Endothelial cell of umbilical vein (primary cell): ENCODE measurements at regions not wholly inside any gene's neighbourhood (a gene's known extent, or its start where the extent isn't known, plus 50 kb on each side); places are given as distances from the start of the nearest gene placed in this dataset.

Source experiments
- BruUV-seq: library from RNA; stranded (reverse); fragments of 400-500 nt; replicated peaks from 2 replicates; lab custom pipeline; 2021; lab: Mats Ljungman, UMichigan
- CTCF ChIA-PET: fragments of 300-600, 350-600 bp; sonication (Branson Sonifier 250); formaldehyde crosslinking; loops from one replicate; lab custom pipeline; 2021; ENCODE audit warnings: antibody characterized with exemption, inconsistent platforms; lab: Charles Lee
- POLR2A ChIA-PET: fragments of 300-600, 350-600 bp; sonication (Branson Sonifier 250); formaldehyde crosslinking; loops from one replicate; lab custom pipeline; 2021; ENCODE audit warnings: antibody characterized with exemption, inconsistent platforms; lab: Charles Lee
- DNase-seq: peaks from one replicate; pipeline ENCODE4 v3.0.0-alpha.2; 2011; ENCODE audit warnings: low read depth, low spot score
- FAIRE-seq: peaks from 2 replicates; lab custom pipeline; 2011; peaks lifted over from hg19 to GRCh38; lab: Jason Lieb, UNC
- H2AFZ ChIP-seq: 2 replicates; pipeline ENCODE4 v1.6.0; 2012; ENCODE audit warnings: low read depth, low read length, control low read depth, inconsistent platforms
- H3K27ac ChIP-seq: 2 replicates; pipeline ENCODE4 v1.5.1; 2011; ENCODE audit warnings: low read depth, mild to moderate bottlenecking, control low read depth, low read length, moderate library complexity; ENCODE audit not compliant: insufficient read depth
- H3K27me3 ChIP-seq, 2 experiments: 2 replicates each; pipeline versions ENCODE4 v1.6.0 to v1.6.1; 2011; ENCODE audit warnings: low read length in 2 of 2, mixed read lengths in 1 of 2; ENCODE audit not compliant: control insufficient read depth in 2 of 2, insufficient read depth in 2 of 2
- H3K36me3 ChIP-seq, 2 experiments: 2 replicates in 1 of 2; 3 replicates in 1 of 2; pipeline ENCODE4 v1.5.1; 2011; ENCODE audit warnings: low read length in 2 of 2, mild to moderate bottlenecking in 1 of 2, moderate library complexity in 1 of 2; ENCODE audit not compliant: control insufficient read depth in 2 of 2, insufficient read depth in 2 of 2; ENCODE audit errors: extremely low read depth in 1 of 2
- H3K4me1 ChIP-seq: 3 replicates; pipeline ENCODE4 v1.5.1; 2011; ENCODE audit warnings: mild to moderate bottlenecking, low read length; ENCODE audit not compliant: control insufficient read depth, insufficient read depth; ENCODE audit errors: extremely low read depth
- H3K4me2 ChIP-seq: 2 replicates; pipeline ENCODE4 v1.6.1; 2011; ENCODE audit warnings: low read length, control low read depth, mixed read lengths; ENCODE audit not compliant: insufficient read depth
- H3K4me3 ChIP-seq, 3 experiments: fragments of 200-600 bp in 1 of 3; sonication (generic), shearing (Covaris generic) in 1 of 3; replicated peaks in 1 of 3; 2 replicates each; pipeline ENCODE4 v1.5.1; 2011 to 2016; ENCODE audit warnings: control low read depth in 3 of 3, low read length in 3 of 3, mild to moderate bottlenecking in 2 of 3, inconsistent platforms in 1 of 3, low read depth in 1 of 3, moderate library complexity in 1 of 3; ENCODE audit not compliant: insufficient read depth in 1 of 3
- H3K79me2 ChIP-seq: 2 replicates; pipeline ENCODE4 v1.6.0; 2012; ENCODE audit warnings: low read length, inconsistent platforms; ENCODE audit not compliant: control insufficient read depth, insufficient read depth
- H3K9ac ChIP-seq: replicated peaks from 2 replicates; pipeline ENCODE3; 2011; ENCODE audit warnings: low read length, control low read depth; ENCODE audit not compliant: insufficient read depth; ENCODE audit errors: extremely low read depth
- H3K9me1 ChIP-seq: replicated peaks from 3 replicates; pipeline ENCODE4 v1.6.0; 2011; ENCODE audit warnings: mild to moderate bottlenecking, low read length; ENCODE audit not compliant: control insufficient read depth, insufficient read depth; ENCODE audit errors: extremely low read depth
- H3K9me3 ChIP-seq: replicated peaks from 2 replicates; pipeline ENCODE4 v1.5.1; 2012; ENCODE audit warnings: low read length, inconsistent platforms; ENCODE audit not compliant: control insufficient read depth, insufficient read depth
- H4K20me1 ChIP-seq: replicated peaks from 2 replicates; pipeline ENCODE3; 2011; ENCODE audit warnings: mild to moderate bottlenecking, low read length; ENCODE audit not compliant: control insufficient read depth, insufficient read depth; ENCODE audit errors: extremely low read depth
- CTCF ChIP-seq, 2 donors: IDR thresholded peaks; 1 replicate in 1 of 2; 2 replicates in 1 of 2; pipeline ENCODE4 v1.5.1; 2011; ENCODE audit warnings: low read length in 2 of 2, mild to moderate bottlenecking in 2 of 2, moderate library complexity in 2 of 2, control low read depth in 1 of 2, inconsistent platforms in 1 of 2, low read depth in 1 of 2; ENCODE audit not compliant: insufficient read depth in 1 of 2; ENCODE audit errors: extremely low read depth in 1 of 2
- EZH2 ChIP-seq: IDR thresholded peaks from 2 replicates; pipeline ENCODE4 v1.6.1; 2012; ENCODE audit warnings: borderline replicate concordance, low read depth, mild to moderate bottlenecking, moderate library complexity, low read length, inconsistent platforms; ENCODE audit not compliant: severe bottlenecking
- FOS ChIP-seq: IDR thresholded peaks from 2 replicates; pipeline ENCODE4 v1.6.1; 2011; ENCODE audit warnings: mild to moderate bottlenecking, low read length, moderate library complexity, borderline replicate concordance; ENCODE audit not compliant: insufficient read depth
- GATA2 ChIP-seq: IDR thresholded peaks from 2 replicates; pipeline ENCODE4 v1.7.0; 2011; ENCODE audit warnings: low read depth, mild to moderate bottlenecking, moderate library complexity, mixed read lengths, low read length; ENCODE audit not compliant: insufficient read length, insufficient read depth
- JUN ChIP-seq: IDR thresholded peaks from 2 replicates; pipeline ENCODE4 v1.6.1; 2011; ENCODE audit warnings: borderline replicate concordance, low read depth; ENCODE audit not compliant: insufficient read length, insufficient read depth
- MAX ChIP-seq: IDR thresholded peaks from 2 replicates; pipeline ENCODE4 v1.6.1; 2011; ENCODE audit not compliant: insufficient read depth, insufficient read length
- MYC ChIP-seq: IDR thresholded peaks from one replicate; pipeline ENCODE4 v1.6.1; 2011; ENCODE audit warnings: mild to moderate bottlenecking, low read depth, low read length
- POLR2A ChIP-seq: IDR thresholded peaks from 2 replicates; pipeline ENCODE4 v1.6.1; 2012; ENCODE audit warnings: low read depth, mild to moderate bottlenecking, control low read depth, low read length
- POLR2AphosphoS5 ChIP-seq: IDR thresholded peaks from 2 replicates; pipeline ENCODE4 v1.6.1; 2012; ENCODE audit warnings: low read depth, mild to moderate bottlenecking, control low read depth, low read length, moderate library complexity; ENCODE audit not compliant: insufficient read depth
- dilution Hi-C: fragments of 300-500 bp; cut with MboI; formaldehyde crosslinking; loops from one replicate; pipeline ENCODE4 v1.15.0; 2019; ENCODE audit warnings: low sequenced_read_pairs; ENCODE audit not compliant: extremely low pct_ligation_motif_present
- intact Hi-C: fragments of 100-400 bp; cut with micrococcal nuclease; formaldehyde crosslinking; loops from one replicate; pipeline ENCODE4 v1.10.0; 2022

GRCh38 chr15:55113736-55114135 is 83.0 kb downstream of the RSL24D1 start:
- no peaks in the 10 kb centered on the region for H3K36me3 ChIP-seq
- H3K4me3 ChIP-seq = no peak overlapping the region
- H3K27ac ChIP-seq = no peak overlapping the region
- no TSS peak for BruUV-seq
- FAIRE-seq (no peak), DNase-seq (no peak)
- H3K9me1 ChIP-seq = no peaks in the 10 kb centered on the region
- H4K20me1 ChIP-seq = no peaks in the 10 kb centered on the region
- TF ChIP-seq CTCF (IDR thresholded peaks at IDR 0.05; ENCODE audit: extremely low read depth in 1 of 2, insufficient read depth in 1 of 2, low read depth in 1 of 2, low read length in 2 of 2) (no peak), FOS (no peak), GATA2 (no peak), JUN (no peak), MYC (no peak), POLR2A (no peak), MAX (no peak), POLR2AphosphoS5 (no peak), EZH2 (no peak)
- no peaks in the 10 kb centered on the region for H3K79me2 ChIP-seq
- dilution Hi-C loops (no loop called here), intact Hi-C loops (loop anchor here (5.0 kb wide), 1 partner anchor 324 kb away; no protein-coding TSS in a partner anchor)
- H3K9ac ChIP-seq = no peak overlapping the region
- H3K27me3 ChIP-seq = no peaks in the 10 kb centered on the region
- ChIA-PET CTCF (no interaction called here), POLR2A (no interaction called here)
- no peaks in the 10 kb centered on the region for H3K9me3 ChIP-seq
- H2AFZ ChIP-seq = no peak overlapping the region
- H3K4me2 ChIP-seq = no peak overlapping the region
- no peaks in the 10 kb centered on the region for H3K4me1 ChIP-seq
